Superior temporal gyrus (tissue), 1 donor: ENCODE measurements at regions not wholly inside any gene's neighbourhood (a gene's known extent, or its start where the extent isn't known, plus 50 kb on each side); places are given as distances from the start of the nearest gene placed in this dataset.

Source experiments
- DNase-seq: peaks from one replicate; pipeline ENCODE4 v3.0.0-alpha.2; 2016; ENCODE audit errors: extremely low spot score

GRCh38 chr12:19710811-19711793 lies 271.8 kb downstream of the AEBP2 start:
- no peak for DNase-seq

GRCh38 chr12:19712041-19712440 lies 272.7 kb downstream of the AEBP2 start:
- DNase-seq, result no peak

GRCh38 chr12:19718401-19718800 lies 279.1 kb downstream of the AEBP2 start:
- DNase-seq, result no peak

- no peak for DNase-seq
These were observed 280.4 kb downstream of the AEBP2 start for GRCh38 chr12:19719672-19720071.

GRCh38 chr12:19726122-19726521 lies 286.8 kb downstream of the AEBP2 start:
- no peak for DNase-seq

- DNase-seq, result no peak
These were observed 287.3 kb downstream of the AEBP2 start for GRCh38 chr12:19726592-19726991.

- no peak for DNase-seq
These were observed 297.7 kb downstream of the AEBP2 start for GRCh38 chr12:19737019-19737418.

GRCh38 chr12:19739195-19739776 lies 300.0 kb downstream of the AEBP2 start:
- DNase-seq, result peak; percentile 90

- DNase-seq, result no peak
These were observed 301.3 kb downstream of the AEBP2 start for GRCh38 chr12:19740472-19741131.

- DNase-seq, result no peak
These were observed 301.8 kb downstream of the AEBP2 start for GRCh38 chr12:19741132-19741489.

GRCh38 chr12:19744705-19745218 lies 305.5 kb downstream of the AEBP2 start:
- no peak for DNase-seq

GRCh38 chr12:19746471-19746870 lies 307.2 kb downstream of the AEBP2 start:
- no peak for DNase-seq

- DNase-seq, result no peak
These were observed 310.7 kb downstream of the AEBP2 start for GRCh38 chr12:19749906-19750574.

GRCh38 chr12:19751078-19751477 lies 311.8 kb downstream of the AEBP2 start:
- DNase-seq, result no peak

- DNase-seq, result no peak
These were observed 313.4 kb downstream of the AEBP2 start for GRCh38 chr12:19752712-19753111.

- no peak for DNase-seq
These were observed 315.8 kb downstream of the AEBP2 start for GRCh38 chr12:19755136-19755535.

- peak; percentile 65 for DNase-seq
These were observed 318.1 kb downstream of the AEBP2 start for GRCh38 chr12:19757317-19757877.

GRCh38 chr12:19759227-19759626 lies 319.9 kb downstream of the AEBP2 start:
- DNase-seq, result no peak

GRCh38 chr12:19760611-19761010 lies 321.3 kb downstream of the AEBP2 start:
- DNase-seq, result no peak

- DNase-seq, result no peak
These were observed 322.2 kb downstream of the AEBP2 start for GRCh38 chr12:19761463-19761862.

- DNase-seq, result no peak
These were observed 324.2 kb downstream of the AEBP2 start for GRCh38 chr12:19763488-19763887.

GRCh38 chr12:19764408-19764807 lies 325.1 kb downstream of the AEBP2 start:
- no peak for DNase-seq
